CD4-positive, CD25-positive, alpha-beta regulatory T cell (primary cell): ENCODE measurements at regions not wholly inside any gene's neighbourhood (a gene's known extent, or its start where the extent isn't known, plus 50 kb on each side); places are given as distances from the start of the nearest gene placed in this dataset.
A peak's percentile ranks its signal among the peaks of the same experiment; 100 is the strongest.

Experiments
- ATAC-seq, 2 donors: fragments of 150-1000 bp; cut with Tn5 transposase; one replicate each; pipeline ENCODE4 v1.10.0; 2021; ENCODE audit warnings: low read depth in 2 of 2, moderate number of reproducible peaks in 2 of 2, moderate library complexity in 1 of 2
- DNase-seq, 3 donors: peaks; one replicate each; pipeline versions ENCODE4 v3.0.0 to v3.0.0-alpha.2; 2012 to 2022; ENCODE audit warnings: mixed read lengths in 1 of 3
- H3K27ac ChIP-seq: one replicate; pipeline ENCODE4 v1.7.0; 2013; ENCODE audit warnings: mild to moderate bottlenecking, low read length; ENCODE audit not compliant: insufficient read depth, poor library complexity, severe bottlenecking
- H3K27me3 ChIP-seq: one replicate; pipeline ENCODE4 v1.7.0; 2013; ENCODE audit warnings: low read length; ENCODE audit not compliant: control insufficient read depth, insufficient read depth
- H3K36me3 ChIP-seq: one replicate; pipeline ENCODE4 v1.7.0; 2013; ENCODE audit warnings: mild to moderate bottlenecking, low read length, moderate library complexity; ENCODE audit not compliant: control insufficient read depth, insufficient read depth
- H3K4me1 ChIP-seq: 2 replicates; pipeline ENCODE4 v1.7.0; 2013; ENCODE audit warnings: mild to moderate bottlenecking, low read length; ENCODE audit not compliant: insufficient read depth, control insufficient read depth, poor library complexity, severe bottlenecking
- H3K4me3 ChIP-seq: one replicate; pipeline ENCODE4 v1.7.0; 2013; ENCODE audit warnings: low read depth, mild to moderate bottlenecking, low read length, moderate library complexity
- H3K9me3 ChIP-seq, 2 experiments: 1 replicate in 1 of 2; 2 replicates in 1 of 2; pipeline ENCODE4 v1.7.0; 2013; ENCODE audit warnings: low read length in 2 of 2, mild to moderate bottlenecking in 1 of 2, moderate library complexity in 1 of 2; ENCODE audit not compliant: control insufficient read depth in 2 of 2
- H3K27ac Mint-ChIP-seq, 3 donors: one replicate each; pipeline ENCODE4 v1.8.0; 2020 to 2022; ENCODE audit warnings: mild to moderate bottlenecking in 3 of 3, mixed read lengths in 3 of 3, moderate library complexity in 2 of 3
- H3K27me3 Mint-ChIP-seq: one replicate; pipeline ENCODE4 v1.8.0; 2022; ENCODE audit warnings: mild to moderate bottlenecking, mixed read lengths
- H3K36me3 Mint-ChIP-seq: one replicate; pipeline ENCODE4 v1.8.0; 2020; ENCODE audit warnings: mixed read lengths
- H3K4me1 Mint-ChIP-seq, 4 donors: one replicate each; pipeline ENCODE4 v1.8.0; 2020 to 2022; ENCODE audit warnings: mixed read lengths in 4 of 4, mild to moderate bottlenecking in 1 of 4
- H3K4me3 Mint-ChIP-seq, 4 donors: one replicate each; pipeline ENCODE4 v1.8.0; 2020 to 2022; ENCODE audit warnings: mild to moderate bottlenecking in 4 of 4, mixed read lengths in 4 of 4, moderate library complexity in 3 of 4
- H3K9me3 Mint-ChIP-seq, 7 donors: one replicate each; pipeline ENCODE4 v1.8.0; 2020 to 2022; ENCODE audit warnings: mixed read lengths in 7 of 7, mild to moderate bottlenecking in 3 of 7, moderate library complexity in 2 of 7

GRCh38 chr3:187936676-187937075, 191.4 kb upstream of the BCL6 start:
- Histone ChIP-seq H3K36me3 (no peaks in the 10 kb centered on the region), H3K4me1 (peaks cover 13% of the 10 kb centered on the region), H3K9me3 (no peaks in the 10 kb centered on the region), H3K27me3 (no peaks in the 10 kb centered on the region), H3K4me3 (no peak overlapping the region), H3K27ac (no peak overlapping the region)
- no peak for DNase-seq
- Mint-ChIP-seq H3K27me3 (peaks cover 24% of the 10 kb centered on the region), H3K36me3 (no peaks in the 10 kb centered on the region), H3K4me3 (no peak overlapping the region), H3K27ac (peak overlapping the region in 2 of 3 donors; percentile 24 to 92), H3K9me3 (peaks cover 0 to 4% (median 0%) of the 10 kb centered on the region in 7 donors), H3K4me1 (peaks cover 18 to 40% (median 25%) of the 10 kb centered on the region in 4 donors)
- ATAC-seq: no peak

- H3K27ac Mint-ChIP-seq: no peak overlapping the region
- no peaks in the 10 kb centered on the region for H3K9me3 ChIP-seq
- H3K27ac ChIP-seq: no peak overlapping the region
- ATAC-seq (no peak), DNase-seq (no peak)
- H3K4me1 Mint-ChIP-seq: peaks cover 15 to 33% (median 21%) of the 10 kb centered on the region in 4 donors
- peaks cover 0 to 3% (median 0%) of the 10 kb centered on the region in 7 donors for H3K9me3 Mint-ChIP-seq
- no peak overlapping the region for H3K4me3 ChIP-seq
- peaks cover 23% of the 10 kb centered on the region for H3K4me1 ChIP-seq
- H3K36me3 Mint-ChIP-seq: no peaks in the 10 kb centered on the region
- no peaks in the 10 kb centered on the region for H3K27me3 ChIP-seq
- no peaks in the 10 kb centered on the region for H3K36me3 ChIP-seq
- H3K27me3 Mint-ChIP-seq: peaks cover 24% of the 10 kb centered on the region
- no peak overlapping the region for H3K4me3 Mint-ChIP-seq
Measured at GRCh38 chr3:187939891-187940290, 194.6 kb upstream of the BCL6 start.

- ATAC-seq (no peak), DNase-seq (no peak)
- no peaks in the 10 kb centered on the region for H3K9me3 Mint-ChIP-seq
- Histone ChIP-seq H3K4me3 (no peak overlapping the region), H3K27ac (no peak overlapping the region), H3K27me3 (no peaks in the 10 kb centered on the region), H3K36me3 (no peaks in the 10 kb centered on the region), H3K9me3 (no peaks in the 10 kb centered on the region), H3K4me1 (peaks cover 16% of the 10 kb centered on the region)
- no peaks in the 10 kb centered on the region for H3K36me3 Mint-ChIP-seq
- H3K4me1 Mint-ChIP-seq: peaks cover 3 to 24% (median 11%) of the 10 kb centered on the region in 4 donors
- peaks cover 16% of the 10 kb centered on the region for H3K27me3 Mint-ChIP-seq
- no peak overlapping the region for H3K4me3 Mint-ChIP-seq
- H3K27ac Mint-ChIP-seq: no peak overlapping the region
Measured at GRCh38 chr3:187941135-187941847, 196.0 kb upstream of the BCL6 start.

GRCh38 chr3:187941848-187942194, 196.6 kb upstream of the BCL6 start:
- Histone ChIP-seq H3K27me3 (no peaks in the 10 kb centered on the region), H3K27ac (no peak overlapping the region), H3K4me1 (peaks cover 16% of the 10 kb centered on the region), H3K36me3 (no peaks in the 10 kb centered on the region), H3K4me3 (no peak overlapping the region), H3K9me3 (no peaks in the 10 kb centered on the region)
- Mint-ChIP-seq H3K27ac (no peak overlapping the region), H3K27me3 (peaks cover 16% of the 10 kb centered on the region), H3K9me3 (no peaks in the 10 kb centered on the region), H3K36me3 (no peaks in the 10 kb centered on the region), H3K4me1 (peaks cover 0 to 20% (median 8%) of the 10 kb centered on the region in 4 donors), H3K4me3 (no peak overlapping the region)
- DNase-seq: no peak
- ATAC-seq: no peak

GRCh38 chr3:187942658-187943241, 197.5 kb upstream of the BCL6 start:
- Mint-ChIP-seq H3K4me1 (peaks cover 0 to 16% (median 6%) of the 10 kb centered on the region in 4 donors), H3K27me3 (peaks cover 12% of the 10 kb centered on the region), H3K36me3 (no peaks in the 10 kb centered on the region), H3K4me3 (no peak overlapping the region), H3K9me3 (no peaks in the 10 kb centered on the region), H3K27ac (peak overlapping the region in 1 of 3 donors; percentile 83)
- Histone ChIP-seq H3K4me3 (no peak overlapping the region), H3K27ac (no peak overlapping the region), H3K9me3 (no peaks in the 10 kb centered on the region), H3K36me3 (no peaks in the 10 kb centered on the region), H3K4me1 (peaks cover 16% of the 10 kb centered on the region), H3K27me3 (no peaks in the 10 kb centered on the region)
- no peak for DNase-seq
- no peak for ATAC-seq

GRCh38 chr3:187943677-187944389, 198.6 kb upstream of the BCL6 start:
- DNase-seq (no peak), ATAC-seq (no peak)
- Histone ChIP-seq H3K9me3 (no peaks in the 10 kb centered on the region), H3K4me1 (peaks cover 16% of the 10 kb centered on the region), H3K36me3 (no peaks in the 10 kb centered on the region), H3K27ac (no peak overlapping the region), H3K27me3 (no peaks in the 10 kb centered on the region), H3K4me3 (no peak overlapping the region)
- H3K9me3 Mint-ChIP-seq: no peaks in the 10 kb centered on the region
- H3K4me3 Mint-ChIP-seq: no peak overlapping the region
- H3K4me1 Mint-ChIP-seq: peaks cover 0 to 10% (median 3%) of the 10 kb centered on the region in 4 donors
- H3K27ac Mint-ChIP-seq: no peak overlapping the region
- no peaks in the 10 kb centered on the region for H3K36me3 Mint-ChIP-seq
- H3K27me3 Mint-ChIP-seq: peaks cover 5% of the 10 kb centered on the region

- no peaks in the 10 kb centered on the region for H3K27me3 Mint-ChIP-seq
- DNase-seq (peak in 1 of 3 donors; percentile 55), ATAC-seq (peak; percentile 56 to 59)
- H3K4me1 Mint-ChIP-seq: peaks cover 0 to 9% (median 3%) of the 10 kb centered on the region in 4 donors
- Histone ChIP-seq H3K4me1 (peaks cover 16% of the 10 kb centered on the region), H3K27ac (no peak overlapping the region), H3K27me3 (no peaks in the 10 kb centered on the region), H3K36me3 (no peaks in the 10 kb centered on the region), H3K4me3 (no peak overlapping the region), H3K9me3 (no peaks in the 10 kb centered on the region)
- no peak overlapping the region for H3K4me3 Mint-ChIP-seq
- H3K27ac Mint-ChIP-seq: no peak overlapping the region
- no peaks in the 10 kb centered on the region for H3K9me3 Mint-ChIP-seq
- no peaks in the 10 kb centered on the region for H3K36me3 Mint-ChIP-seq
Measured at GRCh38 chr3:187944390-187945179, 199.3 kb upstream of the BCL6 start.
